H9 (cell line): ENCODE measurements at regions not wholly inside any gene's neighbourhood (a gene's known extent, or its start where the extent isn't known, plus 50 kb on each side); places are given as distances from the start of the nearest gene placed in this dataset.

Experiments used
- DNase-seq: peaks from one replicate; pipeline ENCODE4 v3.0.0-alpha.2; 2017
- H2AFZ ChIP-seq: one replicate; pipeline ENCODE4 v1.6.1; 2013; ENCODE audit warnings: mild to moderate bottlenecking, low read length, control low read depth, moderate library complexity
- H2AK5ac ChIP-seq: 2 replicates; pipeline ENCODE4 v1.6.1; 2013; ENCODE audit warnings: low read length, control low read depth, mixed read lengths; ENCODE audit not compliant: insufficient read length
- H2BK120ac ChIP-seq: one replicate; pipeline ENCODE4 v1.6.1; 2013; ENCODE audit warnings: low read depth, mild to moderate bottlenecking, low read length, control low read depth, inconsistent platforms; ENCODE audit not compliant: poor library complexity, severe bottlenecking
- H2BK12ac ChIP-seq: 2 replicates; pipeline ENCODE4 v1.6.1; 2013; ENCODE audit warnings: low read length, control low read depth, mixed read lengths, low read depth; ENCODE audit not compliant: insufficient read length
- H2BK15ac ChIP-seq: 2 replicates; pipeline ENCODE4 v1.6.1; 2013; ENCODE audit warnings: low read depth, low read length, control low read depth
- H2BK20ac ChIP-seq: one replicate; pipeline ENCODE4 v1.6.1; 2013; ENCODE audit warnings: low read depth, mild to moderate bottlenecking, low read length, control low read depth, inconsistent platforms; ENCODE audit not compliant: poor library complexity, severe bottlenecking
- H2BK5ac ChIP-seq: 2 replicates; pipeline ENCODE4 v1.6.1; 2013; ENCODE audit warnings: low read length, control low read depth, mixed read lengths; ENCODE audit not compliant: insufficient read length
- H3K14ac ChIP-seq: 2 replicates; pipeline ENCODE4 v1.6.1; 2013; ENCODE audit warnings: low read length, control low read depth; ENCODE audit not compliant: insufficient read depth
- H3K18ac ChIP-seq: 2 replicates; pipeline ENCODE4 v1.6.1; 2013; ENCODE audit warnings: low read depth, mild to moderate bottlenecking, mixed read lengths, low read length, control low read depth; ENCODE audit not compliant: insufficient read length
- H3K23ac ChIP-seq: 2 replicates; pipeline ENCODE4 v1.6.1; 2013; ENCODE audit warnings: low read length, control low read depth, mixed read lengths, low read depth; ENCODE audit not compliant: insufficient read length
- H3K23me2 ChIP-seq: 2 replicates; pipeline ENCODE4 v1.6.1; 2013; ENCODE audit warnings: low read depth, mild to moderate bottlenecking, mixed read lengths, low read length, control low read depth; ENCODE audit not compliant: insufficient read length, poor library complexity, severe bottlenecking
- H3K27ac ChIP-seq: 2 replicates; pipeline ENCODE4 v1.5.1; 2013; ENCODE audit warnings: low read length, control low read depth, mixed read lengths, low read depth; ENCODE audit not compliant: insufficient read length
- H3K27me3 ChIP-seq: 2 replicates; pipeline ENCODE4 v1.6.1; 2013; ENCODE audit warnings: low read length, control low read depth, inconsistent platforms; ENCODE audit not compliant: insufficient read depth
- H3K4ac ChIP-seq: 2 replicates; pipeline ENCODE4 v1.6.1; 2013; ENCODE audit warnings: low read depth, mild to moderate bottlenecking, control low read depth, inconsistent platforms, low read length, moderate library complexity
- H3K4me1 ChIP-seq: 2 replicates; pipeline ENCODE4 v1.6.1; 2013; ENCODE audit warnings: low read length, control low read depth, inconsistent platforms; ENCODE audit not compliant: insufficient read depth
- H3K4me2 ChIP-seq: 2 replicates; pipeline ENCODE4 v1.6.1; 2013; ENCODE audit warnings: low read length, control low read depth, mixed read lengths; ENCODE audit not compliant: insufficient read length, insufficient read depth
- H3K56ac ChIP-seq: 2 replicates; pipeline ENCODE4 v1.6.1; 2013; ENCODE audit warnings: low read depth, mild to moderate bottlenecking, mixed read lengths, low read length, control low read depth; ENCODE audit not compliant: insufficient read length
- H3K79me1 ChIP-seq: 2 replicates; pipeline ENCODE4 v1.6.1; 2013; ENCODE audit warnings: low read depth, mild to moderate bottlenecking, moderate library complexity, low read length, control low read depth, inconsistent platforms; ENCODE audit not compliant: insufficient read depth, poor library complexity, severe bottlenecking
- H3K79me2 ChIP-seq: 2 replicates; pipeline ENCODE4 v1.6.1; 2013; ENCODE audit warnings: low read length, control low read depth, inconsistent platforms; ENCODE audit not compliant: insufficient read depth
- H3K9ac ChIP-seq: 2 replicates; pipeline ENCODE4 v1.6.1; 2013; ENCODE audit warnings: low read length, control low read depth, mixed read lengths; ENCODE audit not compliant: insufficient read length; ENCODE audit errors: extremely low read depth
- H3K9me3 ChIP-seq: one replicate; pipeline ENCODE4 v1.6.1; 2013; ENCODE audit warnings: low read depth, low read length, inconsistent platforms; ENCODE audit not compliant: control insufficient read depth
- H3T11ph ChIP-seq: one replicate; pipeline ENCODE4 v1.6.1; 2013; ENCODE audit warnings: mild to moderate bottlenecking, low read length, control low read depth, inconsistent platforms
- H4K20me1 ChIP-seq: one replicate; pipeline ENCODE4 v1.6.1; 2013; ENCODE audit not compliant: control insufficient read depth, insufficient read length, insufficient read depth
- H4K5ac ChIP-seq: 2 replicates; pipeline ENCODE4 v1.6.1; 2013; ENCODE audit warnings: low read depth, mild to moderate bottlenecking, mixed read lengths, low read length, control low read depth; ENCODE audit not compliant: insufficient read length
- H4K8ac ChIP-seq: replicated peaks from 2 replicates; pipeline ENCODE4 v1.6.1; 2013; ENCODE audit warnings: low read length, control low read depth, mixed read lengths, low read depth; ENCODE audit not compliant: insufficient read length
- H4K91ac ChIP-seq: 2 replicates; pipeline ENCODE4 v1.6.1; 2013; ENCODE audit warnings: low read depth, mild to moderate bottlenecking, moderate library complexity, mixed read lengths, low read length, control low read depth; ENCODE audit not compliant: insufficient read length
- H3K27ac Mint-ChIP-seq, 3 experiments: 2 replicates in 2 of 3; 3 replicates in 1 of 3; pipeline ENCODE4 v1.8.0; 2020 to 2021; ENCODE audit warnings: mixed read lengths in 3 of 3, mild to moderate bottlenecking in 1 of 3, moderate library complexity in 1 of 3
- H3K27me3 Mint-ChIP-seq: 2 replicates; pipeline ENCODE4 v1.8.0; 2021; ENCODE audit warnings: low read depth, mild to moderate bottlenecking, moderate library complexity, mixed read lengths
- H3K36me3 Mint-ChIP-seq, 3 experiments: 2 replicates in 2 of 3; 3 replicates in 1 of 3; pipeline ENCODE4 v1.8.0; 2020 to 2021; ENCODE audit warnings: low read depth in 3 of 3, mixed read lengths in 3 of 3; ENCODE audit not compliant: insufficient read depth in 1 of 3
- H3K4me1 Mint-ChIP-seq, 2 experiments: 2 replicates each; pipeline ENCODE4 v1.8.0; 2020; ENCODE audit warnings: mixed read lengths in 2 of 2
- H3K4me3 Mint-ChIP-seq, 2 experiments: 2 replicates in 1 of 2; 3 replicates in 1 of 2; pipeline ENCODE4 v1.8.0; 2020 to 2021; ENCODE audit warnings: mild to moderate bottlenecking in 2 of 2, mixed read lengths in 2 of 2, moderate library complexity in 1 of 2
- H3K9me3 Mint-ChIP-seq, 2 experiments: 2 replicates in 1 of 2; 3 replicates in 1 of 2; pipeline ENCODE4 v1.8.0; 2020; ENCODE audit warnings: mild to moderate bottlenecking in 2 of 2, mixed read lengths in 2 of 2, moderate library complexity in 1 of 2
- WGBS: extraction: QIAGEN DNeasy Blood & Tissue Kit; methylation state at CpG from one replicate; pipeline ENCODE4 v1.1.7; 2013; ENCODE audit warnings: missing lambda C conversion rate, low lambda C conversion rate, mixed read lengths; ENCODE audit not compliant: insufficient read length; ENCODE audit errors: extremely low coverage; 5-methylcytosine and 5-hydroxymethylcytosine counted together
- TF ChIP-seq, protein P1 (sequence below): fragments of 200-600 bp; sonication (generic); conservative IDR thresholded peaks from 3 replicates; pipeline ENCODE4 v1.8.0; 2021; ENCODE audit warnings: antibody characterized with exemption, mild to moderate bottlenecking

GRCh38 chr4:111905511-111905910 lies 239.7 kb upstream of the FAM241A start:
- WGBS: no CpG with 5 or more reads among the region's 4 CpGs

More at GRCh38 chr4:111905511-111905910, 239.7 kb upstream of the FAM241A start:
- Histone ChIP-seq H4K8ac (no peak overlapping the region), H2BK120ac (no peak overlapping the region), H2BK20ac (no peak overlapping the region), H3K27me3 (no peaks in the 10 kb centered on the region), H4K5ac (no peak overlapping the region), H2BK12ac (no peak overlapping the region), H3T11ph (no peak overlapping the region), H4K91ac (no peak overlapping the region), H3K9me3 (no peaks in the 10 kb centered on the region), H3K79me2 (no peaks in the 10 kb centered on the region), H3K23ac (no peak overlapping the region), H3K56ac (no peak overlapping the region), H4K20me1 (no peaks in the 10 kb centered on the region), H3K4ac (no peak overlapping the region), H3K9ac (no peak overlapping the region), H3K4me2 (no peak overlapping the region), H2AFZ (no peak overlapping the region), H3K4me1 (no peaks in the 10 kb centered on the region), H2BK5ac (no peak overlapping the region), H3K14ac (no peak overlapping the region), H3K27ac (no peak overlapping the region), H3K18ac (no peak overlapping the region), H3K79me1 (no peaks in the 10 kb centered on the region), H2BK15ac (no peak overlapping the region), H2AK5ac (no peak overlapping the region), H3K23me2 (no peaks in the 10 kb centered on the region)
- Mint-ChIP-seq H3K4me3 (no peak overlapping the region), H3K9me3 (no peaks in the 10 kb centered on the region), H3K27me3 (no peaks in the 10 kb centered on the region), H3K4me1 (no peaks in the 10 kb centered on the region), H3K36me3 (no peaks in the 10 kb centered on the region), H3K27ac (no peak overlapping the region)
- DNase-seq: no peak
- TF ChIP-seq, protein P1, sequence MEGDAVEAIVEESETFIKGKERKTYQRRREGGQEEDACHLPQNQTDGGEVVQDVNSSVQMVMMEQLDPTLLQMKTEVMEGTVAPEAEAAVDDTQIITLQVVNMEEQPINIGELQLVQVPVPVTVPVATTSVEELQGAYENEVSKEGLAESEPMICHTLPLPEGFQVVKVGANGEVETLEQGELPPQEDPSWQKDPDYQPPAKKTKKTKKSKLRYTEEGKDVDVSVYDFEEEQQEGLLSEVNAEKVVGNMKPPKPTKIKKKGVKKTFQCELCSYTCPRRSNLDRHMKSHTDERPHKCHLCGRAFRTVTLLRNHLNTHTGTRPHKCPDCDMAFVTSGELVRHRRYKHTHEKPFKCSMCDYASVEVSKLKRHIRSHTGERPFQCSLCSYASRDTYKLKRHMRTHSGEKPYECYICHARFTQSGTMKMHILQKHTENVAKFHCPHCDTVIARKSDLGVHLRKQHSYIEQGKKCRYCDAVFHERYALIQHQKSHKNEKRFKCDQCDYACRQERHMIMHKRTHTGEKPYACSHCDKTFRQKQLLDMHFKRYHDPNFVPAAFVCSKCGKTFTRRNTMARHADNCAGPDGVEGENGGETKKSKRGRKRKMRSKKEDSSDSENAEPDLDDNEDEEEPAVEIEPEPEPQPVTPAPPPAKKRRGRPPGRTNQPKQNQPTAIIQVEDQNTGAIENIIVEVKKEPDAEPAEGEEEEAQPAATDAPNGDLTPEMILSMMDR: no peak
